K562 (cell line): ENCODE measurements at regions not wholly inside any gene's neighbourhood (a gene's known extent, or its start where the extent isn't known, plus 50 kb on each side); places are given as distances from the start of the nearest gene placed in this dataset.

Source experiments
- EP300 ChIP-seq: IDR thresholded peaks from 2 replicates; pipeline ENCODE4 v1.6.1; 2012; ENCODE audit warnings: low read length, improper control_type of control experiment
- ETV1 ChIP-seq: fragments of 450-650 bp; conservative IDR thresholded peaks from 2 replicates; pipeline ENCODE4 v1.6.1; 2016; ENCODE audit warnings: missing genetic modification characterization, control low read depth, low read depth, missing compliant biosample characterization
- JUND ChIP-seq, 2 experiments: IDR thresholded peaks; 2 replicates in 1 of 2; 3 replicates in 1 of 2; pipeline ENCODE4 v1.6.1; 2011; ENCODE audit warnings: borderline replicate concordance in 2 of 2, low read depth in 2 of 2, low read length in 2 of 2, improper control_type of control experiment in 1 of 2, missing biosample characterization in 1 of 2, missing genetic modification characterization in 1 of 2, missing genetic modification reagents in 1 of 2
- PHF8 ChIP-seq: fragments of 200-600 bp; sonication (generic); IDR thresholded peaks from 2 replicates; pipeline ENCODE4 v1.6.1; 2012; ENCODE audit warnings: mixed run types, mild to moderate bottlenecking, inconsistent platforms, low read length, moderate library complexity, borderline replicate concordance
- POLR2A ChIP-seq: fragments of 450-650 bp; conservative IDR thresholded peaks from 2 replicates; pipeline ENCODE4 v1.6.1; 2016
- SREBF2 ChIP-seq: sonication (generic); formaldehyde crosslinking; IDR thresholded peaks from 2 replicates; pipeline ENCODE4 v1.4.0; 2020; ENCODE audit warnings: mild to moderate bottlenecking, missing genetic modification reagents
- ZNF347 ChIP-seq: fragments of 450-650 bp; formaldehyde crosslinking; IDR thresholded peaks from 2 replicates; pipeline ENCODE4 v1.4.0; 2020; ENCODE audit warnings: low read depth, mild to moderate bottlenecking, moderate library complexity
- TF ChIP-seq, protein P1 (sequence below), 3 experiments: IDR thresholded peaks in 2 of 3; conservative IDR thresholded peaks in 1 of 3; 2 replicates each; pipeline ENCODE4 v1.5.1; 2011 to 2012; ENCODE audit warnings: low read length in 3 of 3, mild to moderate bottlenecking in 3 of 3, control low read depth in 2 of 3, improper control_type of control experiment in 1 of 3, inconsistent platforms in 1 of 3, low read depth in 1 of 3, mixed read lengths in 1 of 3, moderate library complexity in 1 of 3; ENCODE audit not compliant: insufficient read depth in 2 of 3
- TF ChIP-seq, protein P2 (sequence below), 2 experiments: fragments of 450-650 bp; formaldehyde crosslinking in 1 of 2; IDR thresholded peaks; 2 replicates each; pipeline versions ENCODE4 v1.4.0 to v1.6.1; 2014 to 2020; ENCODE audit warnings: mild to moderate bottlenecking in 2 of 2, borderline replicate concordance in 1 of 2, low read depth in 1 of 2
- TF ChIP-seq, protein P3 (sequence below), 2 experiments: fragments of 450-650 bp; IDR thresholded peaks; 2 replicates each; pipeline ENCODE4 v1.6.1; 2016

DNA sequence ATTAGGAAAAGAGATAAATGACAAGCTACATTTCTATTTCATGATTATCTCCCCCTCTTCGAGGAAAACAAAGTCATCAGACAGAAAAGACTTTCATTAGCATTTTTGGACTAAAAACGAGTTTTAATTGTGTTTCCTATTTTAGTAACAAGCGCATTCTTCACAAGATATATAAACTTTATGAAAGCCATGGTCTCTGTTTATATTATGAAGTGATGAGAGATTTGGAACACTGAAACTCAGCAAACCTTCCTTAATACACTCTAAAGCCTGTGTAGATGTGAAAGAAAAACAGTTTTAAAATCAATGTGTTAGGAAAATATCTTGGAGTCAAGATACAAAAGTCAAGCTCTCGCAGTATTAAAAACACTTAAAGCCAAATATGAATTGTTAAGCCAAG lies 539.1 kb downstream of the LRFN5 start:
- TF ChIP-seq ETV1 (tag) (no peak), POLR2A (no peak), JUND (IDR thresholded peaks at IDR 0.05; ENCODE audit: borderline replicate concordance, low read depth, low read length) (no peak), JUND (tag; IDR thresholded peaks at IDR 0.05; ENCODE audit: borderline replicate concordance, low read depth, low read length) (no peak), ZNF347 (CRISPR knock-in tag) (no peak), PHF8 (no peak), SREBF2 (CRISPR knock-in tag) (no peak), EP300 (no peak)
- TF ChIP-seq, protein P1, sequence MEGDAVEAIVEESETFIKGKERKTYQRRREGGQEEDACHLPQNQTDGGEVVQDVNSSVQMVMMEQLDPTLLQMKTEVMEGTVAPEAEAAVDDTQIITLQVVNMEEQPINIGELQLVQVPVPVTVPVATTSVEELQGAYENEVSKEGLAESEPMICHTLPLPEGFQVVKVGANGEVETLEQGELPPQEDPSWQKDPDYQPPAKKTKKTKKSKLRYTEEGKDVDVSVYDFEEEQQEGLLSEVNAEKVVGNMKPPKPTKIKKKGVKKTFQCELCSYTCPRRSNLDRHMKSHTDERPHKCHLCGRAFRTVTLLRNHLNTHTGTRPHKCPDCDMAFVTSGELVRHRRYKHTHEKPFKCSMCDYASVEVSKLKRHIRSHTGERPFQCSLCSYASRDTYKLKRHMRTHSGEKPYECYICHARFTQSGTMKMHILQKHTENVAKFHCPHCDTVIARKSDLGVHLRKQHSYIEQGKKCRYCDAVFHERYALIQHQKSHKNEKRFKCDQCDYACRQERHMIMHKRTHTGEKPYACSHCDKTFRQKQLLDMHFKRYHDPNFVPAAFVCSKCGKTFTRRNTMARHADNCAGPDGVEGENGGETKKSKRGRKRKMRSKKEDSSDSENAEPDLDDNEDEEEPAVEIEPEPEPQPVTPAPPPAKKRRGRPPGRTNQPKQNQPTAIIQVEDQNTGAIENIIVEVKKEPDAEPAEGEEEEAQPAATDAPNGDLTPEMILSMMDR (IDR thresholded peaks at IDR 0.05 in 2 of 3, conservative IDR thresholded peaks at IDR 0.05 in 1 of 3; ENCODE audit: insufficient read depth in 2 of 3, low read depth in 1 of 3, low read length in 3 of 3) = no peak
- TF ChIP-seq, protein P2, sequence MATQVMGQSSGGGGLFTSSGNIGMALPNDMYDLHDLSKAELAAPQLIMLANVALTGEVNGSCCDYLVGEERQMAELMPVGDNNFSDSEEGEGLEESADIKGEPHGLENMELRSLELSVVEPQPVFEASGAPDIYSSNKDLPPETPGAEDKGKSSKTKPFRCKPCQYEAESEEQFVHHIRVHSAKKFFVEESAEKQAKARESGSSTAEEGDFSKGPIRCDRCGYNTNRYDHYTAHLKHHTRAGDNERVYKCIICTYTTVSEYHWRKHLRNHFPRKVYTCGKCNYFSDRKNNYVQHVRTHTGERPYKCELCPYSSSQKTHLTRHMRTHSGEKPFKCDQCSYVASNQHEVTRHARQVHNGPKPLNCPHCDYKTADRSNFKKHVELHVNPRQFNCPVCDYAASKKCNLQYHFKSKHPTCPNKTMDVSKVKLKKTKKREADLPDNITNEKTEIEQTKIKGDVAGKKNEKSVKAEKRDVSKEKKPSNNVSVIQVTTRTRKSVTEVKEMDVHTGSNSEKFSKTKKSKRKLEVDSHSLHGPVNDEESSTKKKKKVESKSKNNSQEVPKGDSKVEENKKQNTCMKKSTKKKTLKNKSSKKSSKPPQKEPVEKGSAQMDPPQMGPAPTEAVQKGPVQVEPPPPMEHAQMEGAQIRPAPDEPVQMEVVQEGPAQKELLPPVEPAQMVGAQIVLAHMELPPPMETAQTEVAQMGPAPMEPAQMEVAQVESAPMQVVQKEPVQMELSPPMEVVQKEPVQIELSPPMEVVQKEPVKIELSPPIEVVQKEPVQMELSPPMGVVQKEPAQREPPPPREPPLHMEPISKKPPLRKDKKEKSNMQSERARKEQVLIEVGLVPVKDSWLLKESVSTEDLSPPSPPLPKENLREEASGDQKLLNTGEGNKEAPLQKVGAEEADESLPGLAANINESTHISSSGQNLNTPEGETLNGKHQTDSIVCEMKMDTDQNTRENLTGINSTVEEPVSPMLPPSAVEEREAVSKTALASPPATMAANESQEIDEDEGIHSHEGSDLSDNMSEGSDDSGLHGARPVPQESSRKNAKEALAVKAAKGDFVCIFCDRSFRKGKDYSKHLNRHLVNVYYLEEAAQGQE (IDR thresholded peaks at IDR 0.05; ENCODE audit: borderline replicate concordance) = no peak
- TF ChIP-seq, protein P2 (CRISPR knock-in tag; IDR thresholded peaks at IDR 0.05; ENCODE audit: low read depth) = no peak
- TF ChIP-seq, protein P3, sequence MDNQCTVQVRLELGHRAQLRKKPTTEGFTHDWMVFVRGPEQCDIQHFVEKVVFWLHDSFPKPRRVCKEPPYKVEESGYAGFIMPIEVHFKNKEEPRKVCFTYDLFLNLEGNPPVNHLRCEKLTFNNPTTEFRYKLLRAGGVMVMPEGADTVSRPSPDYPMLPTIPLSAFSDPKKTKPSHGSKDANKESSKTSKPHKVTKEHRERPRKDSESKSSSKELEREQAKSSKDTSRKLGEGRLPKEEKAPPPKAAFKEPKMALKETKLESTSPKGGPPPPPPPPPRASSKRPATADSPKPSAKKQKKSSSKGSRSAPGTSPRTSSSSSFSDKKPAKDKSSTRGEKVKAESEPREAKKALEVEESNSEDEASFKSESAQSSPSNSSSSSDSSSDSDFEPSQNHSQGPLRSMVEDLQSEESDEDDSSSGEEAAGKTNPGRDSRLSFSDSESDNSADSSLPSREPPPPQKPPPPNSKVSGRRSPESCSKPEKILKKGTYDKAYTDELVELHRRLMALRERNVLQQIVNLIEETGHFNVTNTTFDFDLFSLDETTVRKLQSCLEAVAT (IDR thresholded peaks at IDR 0.05) = no peak
